Duodenal mucosa (tissue), 2 donors: ENCODE measurements at regions not wholly inside any gene's neighbourhood (a gene's known extent, or its start where the extent isn't known, plus 50 kb on each side); places are given as distances from the start of the nearest gene placed in this dataset.

Experiments used
- H3K27ac ChIP-seq: one replicate; pipeline ENCODE4 v1.7.0; 2013; ENCODE audit warnings: low read depth, low read length
- H3K27me3 ChIP-seq, 2 donors: one replicate each; pipeline ENCODE4 v1.7.0; 2013; ENCODE audit warnings: low read length in 2 of 2, control low read depth in 1 of 2; ENCODE audit not compliant: insufficient read depth in 2 of 2, control insufficient read depth in 1 of 2
- H3K36me3 ChIP-seq, 2 donors: one replicate each; pipeline ENCODE4 v1.7.0; 2013; ENCODE audit warnings: low read length in 2 of 2, control low read depth in 1 of 2; ENCODE audit not compliant: insufficient read depth in 2 of 2, control insufficient read depth in 1 of 2
- H3K4me1 ChIP-seq, 2 donors: one replicate each; pipeline ENCODE4 v1.7.0; 2013; ENCODE audit warnings: low read length in 2 of 2, control low read depth in 1 of 2; ENCODE audit not compliant: insufficient read depth in 2 of 2, control insufficient read depth in 1 of 2
- H3K4me3 ChIP-seq, 2 donors: one replicate each; pipeline ENCODE4 v1.7.0; 2013; ENCODE audit warnings: low read length in 2 of 2, low read depth in 1 of 2
- H3K9ac ChIP-seq, 2 donors: one replicate each; pipeline ENCODE4 v1.7.0; 2013; ENCODE audit warnings: low read length in 2 of 2, low read depth in 1 of 2
- H3K9me3 ChIP-seq, 2 donors: one replicate each; pipeline ENCODE4 v1.7.0; 2013; ENCODE audit warnings: low read length in 2 of 2, control low read depth in 1 of 2; ENCODE audit not compliant: control insufficient read depth in 1 of 2

GRCh38 chr6:23006656-23007055 is 437.3 kb downstream of the HDGFL1 start:
- Histone ChIP-seq H3K4me1 (no peaks in the 10 kb centered on the region), H3K27me3 (no peaks in the 10 kb centered on the region), H3K9me3 (no peaks in the 10 kb centered on the region), H3K36me3 (no peaks in the 10 kb centered on the region), H3K27ac (no peak overlapping the region), H3K9ac (no peak overlapping the region), H3K4me3 (no peak overlapping the region)

DNA sequence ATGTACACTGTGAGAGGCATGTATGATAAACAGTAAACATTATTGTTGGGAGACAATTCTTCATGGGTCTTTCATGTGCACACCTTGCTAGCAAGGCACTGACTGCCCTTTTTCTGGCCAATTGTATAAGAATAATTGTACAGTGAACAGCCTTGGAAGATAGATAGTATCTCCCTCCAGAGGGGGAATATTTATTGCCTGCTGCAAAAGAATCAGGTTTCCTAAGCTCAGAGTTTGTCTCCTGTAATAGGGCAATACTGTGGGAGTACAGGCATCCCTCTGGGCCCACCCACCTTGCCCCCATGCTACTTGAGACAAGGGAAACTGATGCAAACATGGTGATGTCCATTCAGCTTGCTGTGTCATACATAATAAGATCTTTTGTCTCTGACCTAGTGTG is 442.2 kb downstream of the HDGFL1 start:
- Histone ChIP-seq H3K9ac (no peak overlapping the region), H3K27me3 (no peaks in the 10 kb centered on the region), H3K4me3 (no peak overlapping the region)

GRCh38 chr6:23013776-23014175 is 444.4 kb downstream of the HDGFL1 start:
- Histone ChIP-seq H3K36me3 (no peaks in the 10 kb centered on the region), H3K4me1 (no peaks in the 10 kb centered on the region), H3K9me3 (no peaks in the 10 kb centered on the region), H3K27ac (no peak overlapping the region), H3K9ac (no peak overlapping the region), H3K4me3 (no peak overlapping the region), H3K27me3 (no peaks in the 10 kb centered on the region)

More for the DNA sequence above, 442.2 kb downstream of the HDGFL1 start:
- no peaks in the 10 kb centered on the region for H3K4me1 ChIP-seq
- H3K27ac ChIP-seq, result no peak overlapping the region
- H3K36me3 ChIP-seq, result no peaks in the 10 kb centered on the region
- H3K9me3 ChIP-seq, result no peaks in the 10 kb centered on the region

- H3K9me3 ChIP-seq, result no peaks in the 10 kb centered on the region
Measured at GRCh38 chr6:23016696-23017095, 447.3 kb downstream of the HDGFL1 start.

DNA sequence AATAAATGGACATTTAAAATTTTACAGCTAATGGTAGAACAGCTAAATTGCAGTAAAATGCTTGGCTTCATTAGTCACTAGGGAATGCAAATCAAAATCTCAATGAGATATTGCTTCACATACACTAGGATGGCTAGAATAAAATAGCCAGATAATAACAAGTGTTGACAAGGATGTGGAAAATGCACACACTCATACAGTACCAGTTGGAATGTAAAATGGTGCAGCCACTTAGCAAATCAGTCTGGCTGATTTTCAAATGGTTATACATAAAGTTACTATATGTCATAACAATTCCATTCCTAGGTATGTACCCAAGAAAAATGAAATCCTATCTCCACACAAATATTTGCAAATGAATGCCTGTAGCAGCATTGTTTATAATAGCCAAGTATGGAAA is 452.1 kb downstream of the HDGFL1 start:
- no peak overlapping the region for H3K9ac ChIP-seq
- no peaks in the 10 kb centered on the region for H3K27me3 ChIP-seq
- H3K27ac ChIP-seq, result no peak overlapping the region
- no peak overlapping the region for H3K4me3 ChIP-seq
- H3K4me1 ChIP-seq, result no peaks in the 10 kb centered on the region
- no peaks in the 10 kb centered on the region for H3K36me3 ChIP-seq
- no peaks in the 10 kb centered on the region for H3K9me3 ChIP-seq

More at GRCh38 chr6:23016696-23017095, 447.3 kb downstream of the HDGFL1 start:
- Histone ChIP-seq H3K4me1 (no peaks in the 10 kb centered on the region), H3K4me3 (no peak overlapping the region), H3K36me3 (no peaks in the 10 kb centered on the region), H3K27ac (no peak overlapping the region), H3K9ac (no peak overlapping the region), H3K27me3 (no peaks in the 10 kb centered on the region)

- Histone ChIP-seq H3K4me3 (no peak overlapping the region), H3K36me3 (no peaks in the 10 kb centered on the region)
Measured at GRCh38 chr6:23027281-23027680, 457.9 kb downstream of the HDGFL1 start.

GRCh38 chr6:23031986-23032385 is 462.6 kb downstream of the HDGFL1 start:
- Histone ChIP-seq H3K27ac (no peak overlapping the region), H3K9ac (no peak overlapping the region), H3K9me3 (no peaks in the 10 kb centered on the region), H3K4me1 (no peaks in the 10 kb centered on the region), H3K36me3 (no peaks in the 10 kb centered on the region), H3K27me3 (no peaks in the 10 kb centered on the region), H3K4me3 (no peak overlapping the region)

More at GRCh38 chr6:23027281-23027680, 457.9 kb downstream of the HDGFL1 start:
- H3K9me3 ChIP-seq, result no peaks in the 10 kb centered on the region
- no peaks in the 10 kb centered on the region for H3K4me1 ChIP-seq
- no peaks in the 10 kb centered on the region for H3K27me3 ChIP-seq
- no peak overlapping the region for H3K9ac ChIP-seq
- H3K27ac ChIP-seq, result no peak overlapping the region

DNA sequence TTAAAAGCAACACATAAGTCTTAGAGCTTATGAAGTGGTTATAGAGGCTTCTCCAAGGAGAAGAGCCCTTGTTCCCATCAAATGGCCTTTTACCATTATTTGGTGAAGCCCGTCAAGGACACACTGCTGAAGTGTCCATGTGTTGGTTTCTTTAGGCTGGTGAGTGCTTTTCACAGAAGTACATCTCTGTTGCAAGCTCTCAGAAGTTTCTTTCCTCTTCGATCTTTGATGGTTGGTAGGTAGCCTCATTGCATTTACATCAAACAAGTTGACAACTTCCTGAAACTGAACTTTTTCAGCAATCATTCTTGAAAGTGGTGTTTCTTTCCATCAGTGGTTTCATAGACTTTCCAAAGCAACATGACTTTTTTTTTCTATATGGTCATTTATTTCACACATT is 465.6 kb downstream of the HDGFL1 start:
- no peak overlapping the region for H3K9ac ChIP-seq
- no peak overlapping the region for H3K27ac ChIP-seq
- no peaks in the 10 kb centered on the region for H3K36me3 ChIP-seq
- no peaks in the 10 kb centered on the region for H3K9me3 ChIP-seq
- no peaks in the 10 kb centered on the region for H3K4me1 ChIP-seq
- H3K27me3 ChIP-seq, result no peaks in the 10 kb centered on the region
- no peak overlapping the region for H3K4me3 ChIP-seq

GRCh38 chr6:23036406-23036983 is 467.1 kb downstream of the HDGFL1 start:
- H3K4me3 ChIP-seq, result no peak overlapping the region
- H3K9ac ChIP-seq, result no peak overlapping the region
- no peaks in the 10 kb centered on the region for H3K27me3 ChIP-seq

DNA sequence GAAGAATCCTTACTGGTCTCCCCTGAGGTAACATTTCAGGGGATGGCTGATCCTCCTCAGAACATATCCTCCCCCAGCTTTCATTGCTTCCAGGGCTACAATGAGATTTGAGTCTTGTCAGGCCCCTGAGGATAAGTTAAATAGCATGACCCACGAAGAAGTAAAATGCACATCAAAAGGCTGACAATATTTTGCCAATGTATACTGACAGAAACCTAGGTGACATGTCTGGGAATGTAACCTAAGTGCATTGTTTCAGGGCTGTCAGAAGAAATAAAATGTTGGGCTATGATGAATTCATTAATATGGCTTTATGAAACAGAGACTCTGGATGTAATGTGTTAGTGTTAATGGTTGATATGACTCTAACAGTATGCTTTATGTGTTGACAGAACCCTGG is 471.5 kb downstream of the HDGFL1 start:
- no peaks in the 10 kb centered on the region for H3K4me1 ChIP-seq
- H3K9me3 ChIP-seq, result no peaks in the 10 kb centered on the region
- H3K27me3 ChIP-seq, result no peaks in the 10 kb centered on the region
- H3K36me3 ChIP-seq, result no peaks in the 10 kb centered on the region
- H3K9ac ChIP-seq, result no peak overlapping the region
- no peak overlapping the region for H3K4me3 ChIP-seq
- no peak overlapping the region for H3K27ac ChIP-seq

More at GRCh38 chr6:23036406-23036983, 467.1 kb downstream of the HDGFL1 start:
- no peaks in the 10 kb centered on the region for H3K4me1 ChIP-seq
- no peak overlapping the region for H3K27ac ChIP-seq
- no peaks in the 10 kb centered on the region for H3K9me3 ChIP-seq
- no peaks in the 10 kb centered on the region for H3K36me3 ChIP-seq

DNA sequence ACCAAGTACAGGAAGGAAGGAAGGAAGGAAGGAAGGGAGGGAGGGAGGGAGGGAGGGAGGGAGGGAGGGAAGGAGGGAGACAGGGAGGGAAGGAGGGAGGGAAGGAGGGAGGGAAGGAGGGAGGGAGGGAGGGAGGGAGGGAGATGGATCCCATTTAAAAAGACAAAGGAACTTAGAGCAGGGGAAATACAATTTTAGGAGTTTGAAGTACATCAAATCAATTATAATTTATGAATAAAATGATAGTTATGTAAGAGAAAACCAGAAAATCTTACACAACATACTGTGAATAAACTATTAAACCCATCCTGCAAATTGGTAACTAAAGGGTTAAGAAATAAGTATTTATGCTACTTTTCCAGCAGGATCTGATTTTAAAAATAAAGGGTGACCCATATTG is 475.9 kb downstream of the HDGFL1 start:
- Histone ChIP-seq H3K27ac (no peak overlapping the region), H3K4me3 (no peak overlapping the region), H3K4me1 (no peaks in the 10 kb centered on the region), H3K36me3 (no peaks in the 10 kb centered on the region), H3K9ac (no peak overlapping the region), H3K27me3 (no peaks in the 10 kb centered on the region), H3K9me3 (no peaks in the 10 kb centered on the region)
